ENCODE measurements at regions not wholly inside any gene's neighbourhood (a gene's known extent, or its start where the extent isn't known, plus 50 kb on each side); places are given as distances from the start of the nearest gene placed in this dataset.

GRCh38 chr2:4391013-4391412 lies 687.6 kb downstream of the DCDC2C start:
- TF ChIP-seq CTCF (conservative IDR thresholded peaks at IDR 0.05) (no peak), EZH2 (IDR thresholded peaks at IDR 0.05; ENCODE audit: low read depth) (no peak)
